Ectodermal cell (in vitro differentiated cells): ENCODE measurements at regions not wholly inside any gene's neighbourhood (a gene's known extent, or its start where the extent isn't known, plus 50 kb on each side); places are given as distances from the start of the nearest gene placed in this dataset.

ENCODE experiments used
- H3K27ac ChIP-seq: 2 replicates; pipeline ENCODE4 v1.7.0; 2013; ENCODE audit warnings: mild to moderate bottlenecking, low read depth, low read length; ENCODE audit not compliant: insufficient read depth, poor library complexity, severe bottlenecking
- H3K27me3 ChIP-seq: 2 replicates; pipeline ENCODE4 v1.7.0; 2013; ENCODE audit warnings: mild to moderate bottlenecking, low read length; ENCODE audit not compliant: insufficient read depth, control insufficient read depth, poor library complexity, severe bottlenecking
- H3K36me3 ChIP-seq: one replicate; pipeline ENCODE4 v1.7.0; 2013; ENCODE audit warnings: low read length; ENCODE audit not compliant: control insufficient read depth, insufficient read depth
- H3K4me1 ChIP-seq: one replicate; pipeline ENCODE4 v1.7.0; 2013; ENCODE audit warnings: low read length; ENCODE audit not compliant: control insufficient read depth, insufficient read depth
- H3K4me3 ChIP-seq: 2 replicates; pipeline ENCODE4 v1.7.0; 2013; ENCODE audit warnings: low read depth, low read length, control low read depth; ENCODE audit not compliant: insufficient read depth
- H3K9me3 ChIP-seq: 2 replicates; pipeline ENCODE4 v1.7.0; 2013; ENCODE audit warnings: mild to moderate bottlenecking, low read length, moderate library complexity; ENCODE audit not compliant: control insufficient read depth
- whole genome bisulfite sequencing, 2 experiments: methylation state at CpG; one replicate each; pipeline ENCODE4 v1.1.7; 2013; ENCODE audit warnings: missing lambda C conversion rate in 2 of 2; 5-methylcytosine and 5-hydroxymethylcytosine counted together

DNA sequence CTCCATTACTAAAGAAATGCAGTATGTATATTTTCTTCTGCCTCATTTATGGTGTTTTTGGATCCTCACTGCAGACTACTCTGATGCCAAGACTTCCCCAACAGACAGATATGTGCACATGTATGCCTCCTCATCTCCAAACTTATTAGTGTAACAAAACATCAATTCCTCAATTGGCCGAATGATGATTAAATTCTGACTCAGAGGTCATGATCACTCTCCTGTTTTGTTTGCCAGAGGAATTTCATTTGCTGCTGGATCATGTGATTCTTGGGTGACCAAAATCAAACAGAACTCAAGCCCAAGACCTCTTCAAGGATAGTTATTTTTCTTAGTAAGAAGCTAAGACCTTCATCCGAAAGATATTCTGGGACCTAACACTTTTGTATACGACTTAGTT is 227.6 kb downstream of the LMO4 start:
- Histone ChIP-seq H3K4me1 (no peaks in the 10 kb centered on the region), H3K4me3 (no peak overlapping the region)
- WGBS, 2 experiments = 94 to 95% methylated on average over 3 of the region's 3 CpGs

DNA sequence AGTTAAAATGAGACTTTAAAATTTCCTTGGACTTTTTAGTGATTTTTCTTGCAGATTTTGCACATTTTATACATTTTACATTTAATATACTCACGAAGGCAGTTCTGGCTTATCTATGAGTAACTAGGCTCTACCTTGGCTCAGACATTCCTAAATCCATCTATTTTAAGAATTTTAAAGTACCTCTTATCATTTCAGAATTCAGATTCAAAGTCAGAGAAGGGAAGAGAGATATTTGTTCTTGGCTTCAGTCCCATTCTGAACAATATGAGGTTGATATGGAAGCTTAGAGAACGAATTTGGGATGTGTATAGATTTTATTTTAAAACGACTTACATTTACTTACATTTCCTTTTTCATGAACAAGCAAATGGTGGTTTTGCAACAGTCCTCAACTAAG is 230.2 kb downstream of the LMO4 start:
- 82 to 100% methylated on average over 1 to 2 of the region's 3 CpGs for WGBS, 2 experiments
- Histone ChIP-seq H3K36me3 (no peaks in the 10 kb centered on the region), H3K4me3 (no peak overlapping the region), H3K4me1 (no peaks in the 10 kb centered on the region), H3K9me3 (no peaks in the 10 kb centered on the region), H3K27me3 (no peaks in the 10 kb centered on the region), H3K27ac (no peak overlapping the region)

More for the DNA sequence above, 227.6 kb downstream of the LMO4 start:
- Histone ChIP-seq H3K36me3 (no peaks in the 10 kb centered on the region), H3K9me3 (no peaks in the 10 kb centered on the region), H3K27me3 (no peaks in the 10 kb centered on the region), H3K27ac (no peak overlapping the region)

DNA sequence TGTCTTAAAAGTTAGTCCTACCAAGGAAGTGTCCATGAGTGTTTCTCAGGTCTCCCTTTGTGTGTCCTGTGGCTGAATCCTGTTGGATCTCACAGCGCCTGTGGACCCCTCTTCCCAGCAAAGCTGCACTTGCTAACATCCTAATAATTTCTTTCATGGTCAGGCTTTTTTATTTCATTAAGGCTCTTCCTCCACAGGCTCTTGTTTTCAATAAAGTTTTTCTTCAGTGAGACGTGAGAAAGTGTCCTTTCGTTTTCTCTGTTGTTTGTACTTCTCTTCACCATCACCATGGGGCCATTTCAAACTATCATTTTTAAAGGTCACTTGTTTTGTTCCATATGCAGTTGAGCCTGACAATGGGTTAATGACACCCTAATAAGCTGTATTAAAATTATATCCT is 231.5 kb downstream of the LMO4 start:
- Histone ChIP-seq H3K9me3 (no peaks in the 10 kb centered on the region), H3K4me1 (no peaks in the 10 kb centered on the region)
- WGBS, 2 experiments = 89 to 97% methylated on average over 3 of the region's 3 CpGs

GRCh38 chr1:87560601-87561360 is 232.1 kb downstream of the LMO4 start:
- no peaks in the 10 kb centered on the region for H3K9me3 ChIP-seq
- WGBS, 2 experiments = 93 to 100% methylated on average over 2 to 3 of the region's 3 CpGs
- H3K27me3 ChIP-seq = no peaks in the 10 kb centered on the region
- no peak overlapping the region for H3K27ac ChIP-seq
- no peak overlapping the region for H3K4me3 ChIP-seq
- no peaks in the 10 kb centered on the region for H3K36me3 ChIP-seq
- H3K4me1 ChIP-seq = no peaks in the 10 kb centered on the region

More for the DNA sequence above, 231.5 kb downstream of the LMO4 start:
- Histone ChIP-seq H3K27ac (no peak overlapping the region), H3K4me3 (no peak overlapping the region), H3K27me3 (no peaks in the 10 kb centered on the region), H3K36me3 (no peaks in the 10 kb centered on the region)

GRCh38 chr1:87563211-87563610 is 234.5 kb downstream of the LMO4 start:
- no peaks in the 10 kb centered on the region for H3K27me3 ChIP-seq
- H3K4me1 ChIP-seq = no peaks in the 10 kb centered on the region
- no peaks in the 10 kb centered on the region for H3K9me3 ChIP-seq
- 88 to 89% methylated on average over 4 of the region's 4 CpGs for WGBS, 2 experiments
- no peak overlapping the region for H3K27ac ChIP-seq
- no peaks in the 10 kb centered on the region for H3K36me3 ChIP-seq
- no peak overlapping the region for H3K4me3 ChIP-seq

DNA sequence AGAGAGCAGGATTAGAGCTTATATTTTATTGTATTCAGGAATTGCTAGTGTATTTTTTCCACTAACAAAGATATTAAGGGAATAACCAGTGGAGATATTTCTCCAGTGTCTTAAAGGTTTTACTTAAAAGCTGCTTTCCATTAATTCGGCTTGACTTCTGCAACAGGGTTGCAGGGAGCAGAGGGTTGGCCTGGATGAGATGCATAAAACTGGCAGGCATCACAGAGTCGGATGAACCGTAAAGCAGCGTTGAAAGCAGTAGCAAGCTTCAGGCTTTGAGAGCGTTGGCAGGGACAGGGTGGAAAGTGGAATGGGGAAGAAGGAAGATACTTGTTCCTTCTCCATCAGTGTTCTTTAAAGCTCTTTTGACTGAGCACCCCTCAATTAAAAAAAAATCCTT is 237.2 kb downstream of the LMO4 start:
- Histone ChIP-seq H3K4me1 (no peaks in the 10 kb centered on the region), H3K4me3 (no peak overlapping the region), H3K36me3 (no peaks in the 10 kb centered on the region), H3K27me3 (no peaks in the 10 kb centered on the region), H3K27ac (no peak overlapping the region), H3K9me3 (no peaks in the 10 kb centered on the region)
- 88 to 89% methylated on average over 5 of the region's 5 CpGs for whole genome bisulfite sequencing, 2 experiments

- Histone ChIP-seq H3K9me3 (no peaks in the 10 kb centered on the region), H3K4me1 (no peaks in the 10 kb centered on the region), H3K36me3 (no peaks in the 10 kb centered on the region), H3K27ac (no peak overlapping the region), H3K27me3 (no peaks in the 10 kb centered on the region), H3K4me3 (no peak overlapping the region)
- WGBS, 2 experiments = 84 to 96% methylated on average over 2 to 3 of the region's 4 CpGs
These were observed 239.3 kb downstream of the LMO4 start for GRCh38 chr1:87568005-87568404.

GRCh38 chr1:87568911-87569310 is 240.2 kb downstream of the LMO4 start:
- Histone ChIP-seq H3K9me3 (no peaks in the 10 kb centered on the region), H3K36me3 (no peaks in the 10 kb centered on the region), H3K27me3 (no peaks in the 10 kb centered on the region), H3K4me3 (no peak overlapping the region), H3K27ac (no peak overlapping the region), H3K4me1 (no peaks in the 10 kb centered on the region)
- WGBS, 2 experiments = 91 to 98% methylated on average over 3 of the region's 3 CpGs

DNA sequence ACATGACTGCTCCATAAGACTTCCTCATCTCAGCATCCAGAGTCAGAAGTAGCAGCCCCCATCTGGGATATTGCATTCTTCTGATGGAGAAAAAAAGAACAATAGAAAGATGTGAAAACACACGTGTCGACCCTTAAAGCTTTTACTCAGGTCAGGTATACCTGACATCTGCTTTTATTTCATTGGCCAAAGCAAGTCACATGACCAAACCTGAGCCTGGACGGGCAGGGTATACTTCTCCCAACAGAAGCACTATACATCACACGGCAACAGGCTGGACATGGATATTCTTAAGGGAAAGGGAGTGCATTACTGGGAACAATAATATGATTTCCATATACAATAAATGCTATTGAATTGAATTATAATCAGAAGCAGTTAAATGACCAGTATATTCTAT is 243.3 kb downstream of the LMO4 start:
- Histone ChIP-seq H3K27me3 (no peaks in the 10 kb centered on the region), H3K36me3 (no peaks in the 10 kb centered on the region), H3K27ac (no peak overlapping the region), H3K9me3 (no peaks in the 10 kb centered on the region), H3K4me1 (no peaks in the 10 kb centered on the region), H3K4me3 (no peak overlapping the region)
- WGBS, 2 experiments = 88 to 91% methylated on average over 3 to 4 of the region's 4 CpGs

DNA sequence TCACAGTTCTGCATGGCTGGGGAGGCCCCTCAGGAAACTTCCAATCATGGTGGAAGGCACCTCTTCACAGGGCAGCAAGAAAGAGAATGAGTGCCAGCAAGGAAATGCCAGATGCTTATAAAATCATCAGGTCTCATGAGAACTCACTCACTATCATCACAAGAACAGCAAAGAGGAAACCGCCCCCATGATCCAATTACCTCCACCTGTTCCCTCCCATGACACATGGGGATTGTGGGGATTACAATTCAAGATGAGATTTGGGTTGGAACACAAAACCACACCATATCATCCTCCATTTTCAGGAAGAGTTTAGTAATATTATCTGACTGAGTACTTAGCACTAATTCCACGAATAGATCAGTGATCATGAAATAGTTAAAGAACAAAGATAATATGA is 244.2 kb downstream of the LMO4 start:
- H3K27ac ChIP-seq = no peak overlapping the region
- no peaks in the 10 kb centered on the region for H3K27me3 ChIP-seq
- no peaks in the 10 kb centered on the region for H3K36me3 ChIP-seq
- H3K4me1 ChIP-seq = no peaks in the 10 kb centered on the region
- H3K4me3 ChIP-seq = no peak overlapping the region
- 100% methylated on average over 1 to 2 of the region's 2 CpGs for WGBS, 2 experiments
- no peaks in the 10 kb centered on the region for H3K9me3 ChIP-seq
